A673 (cell line): ENCODE measurements at regions not wholly inside any gene's neighbourhood (a gene's known extent, or its start where the extent isn't known, plus 50 kb on each side); places are given as distances from the start of the nearest gene placed in this dataset.

Source experiments
- BruUV-seq: library from RNA; stranded (reverse); fragments of 400-500 nt; replicated peaks from 2 replicates; lab custom pipeline; 2021; lab: Mats Ljungman, UMichigan
- CTCF ChIA-PET: fragments of 300-600 bp; sonication (Branson Sonifier 250); formaldehyde crosslinking; loops from one replicate; lab custom pipeline; 2022; ENCODE audit warnings: antibody characterized with exemption; lab: Charles Lee
- POLR2A ChIA-PET: fragments of 300-600 bp; sonication (Branson Sonifier 250); formaldehyde crosslinking; loops from one replicate; lab custom pipeline; 2022; ENCODE audit warnings: antibody characterized with exemption; ENCODE audit not compliant: low non-redundant PET; lab: Charles Lee
- DNase-seq: peaks from one replicate; pipeline ENCODE4 v3.0.0-alpha.2; 2015; ENCODE audit warnings: low spot score
- H3K27ac ChIP-seq: fragments of 200-600 bp; sonication (generic); 2 replicates; pipeline ENCODE4 v1.5.1; 2016; ENCODE audit warnings: mixed run types, low read depth, mild to moderate bottlenecking, mixed read lengths, antibody characterized with exemption, low read length; ENCODE audit not compliant: poor library complexity, severe bottlenecking
- H3K27me3 ChIP-seq: fragments of 200-600 bp; sonication (generic); replicated peaks from 2 replicates; pipeline ENCODE4 v1.6.1; 2017; ENCODE audit warnings: mixed run types, low read depth, mild to moderate bottlenecking, mixed read lengths, antibody characterized with exemption, low read length; ENCODE audit not compliant: insufficient read depth, poor library complexity
- H3K36me3 ChIP-seq: fragments of 200-600 bp; sonication (generic); 2 replicates; pipeline ENCODE4 v1.6.1; 2016; ENCODE audit warnings: mixed run types, mild to moderate bottlenecking, mixed read lengths, antibody characterized with exemption, low read length; ENCODE audit not compliant: insufficient read depth, poor library complexity, severe bottlenecking
- H3K4me1 ChIP-seq: fragments of 200-600 bp; sonication (generic); 2 replicates; pipeline ENCODE4 v1.6.1; 2017; ENCODE audit warnings: mixed run types, mild to moderate bottlenecking, mixed read lengths, antibody characterized with exemption, low read length; ENCODE audit not compliant: insufficient read depth, poor library complexity, severe bottlenecking
- H3K4me3 ChIP-seq: fragments of 200-600 bp; sonication (generic); 2 replicates; pipeline ENCODE4 v1.5.1; 2016; ENCODE audit warnings: low read depth, mixed run types, mild to moderate bottlenecking, mixed read lengths, low read length; ENCODE audit not compliant: poor library complexity, severe bottlenecking
- H3K9me3 ChIP-seq: fragments of 200-600 bp; sonication (generic); 2 replicates; pipeline ENCODE4 v1.6.1; 2016; ENCODE audit warnings: mixed run types, low read depth, mild to moderate bottlenecking, mixed read lengths, antibody characterized with exemption, low read length; ENCODE audit not compliant: poor library complexity, severe bottlenecking
- CTCF ChIP-seq: fragments of 300-800, 200-600 bp; sonication (generic); conservative IDR thresholded peaks from 2 replicates; pipeline ENCODE4 v1.5.1; 2017; ENCODE audit warnings: low read depth, mild to moderate bottlenecking, antibody characterized with exemption, low read length, moderate library complexity, mixed read lengths
- EZH2 ChIP-seq: fragments of 200-600 bp; sonication (generic); IDR thresholded peaks from 2 replicates; pipeline ENCODE4 v1.6.1; 2017; ENCODE audit warnings: borderline replicate concordance, low read depth, mild to moderate bottlenecking, mixed read lengths, antibody characterized with exemption, low read length; ENCODE audit not compliant: poor library complexity, severe bottlenecking
- intact Hi-C: fragments of 100-400 bp; cut with micrococcal nuclease; formaldehyde crosslinking; loops from one replicate; pipeline ENCODE4 v1.10.0; 2022; ENCODE audit not compliant: unreplicated experiment

GRCh38 chr5:91521334-91521733 is 138.2 kb upstream of the ARRDC3 start:
- POLR2A ChIA-PET, result no interaction called here
- intact Hi-C loops, result no loop called here
- BruUV-seq, result no TSS peak

GRCh38 chr5:91514400-91514799 is 131.3 kb upstream of the ARRDC3 start:
- no peaks in the 10 kb centered on the region for H3K9me3 ChIP-seq
- no peaks in the 10 kb centered on the region for H3K27me3 ChIP-seq
- no TSS peak for BruUV-seq
- ChIA-PET CTCF (no interaction called here), POLR2A (no interaction called here)
- TF ChIP-seq EZH2 (no peak), CTCF (no peak)
- intact Hi-C loops, result no loop called here
- no peaks in the 10 kb centered on the region for H3K36me3 ChIP-seq
- no peaks in the 10 kb centered on the region for H3K4me1 ChIP-seq
- no peak for DNase-seq
- no peak overlapping the region for H3K27ac ChIP-seq
- H3K4me3 ChIP-seq, result no peak overlapping the region

More at GRCh38 chr5:91521334-91521733, 138.2 kb upstream of the ARRDC3 start:
- no peak for DNase-seq
- no peaks in the 10 kb centered on the region for H3K36me3 ChIP-seq
- no peaks in the 10 kb centered on the region for H3K4me1 ChIP-seq
- H3K27me3 ChIP-seq, result no peaks in the 10 kb centered on the region
- no peak for TF ChIP-seq EZH2
- TF ChIP-seq CTCF, result no peak
- CTCF ChIA-PET, result no interaction called here
- H3K9me3 ChIP-seq, result no peaks in the 10 kb centered on the region
- no peak overlapping the region for H3K4me3 ChIP-seq
- H3K27ac ChIP-seq, result no peak overlapping the region

GRCh38 chr5:91503321-91503720 is 120.2 kb upstream of the ARRDC3 start:
- ChIA-PET POLR2A (no interaction called here), CTCF (no interaction called here)
- H3K36me3 ChIP-seq, result no peaks in the 10 kb centered on the region
- no peak overlapping the region for H3K4me3 ChIP-seq
- DNase-seq, result no peak
- H3K4me1 ChIP-seq, result no peaks in the 10 kb centered on the region
- TF ChIP-seq CTCF (no peak), EZH2 (no peak)
- no TSS peak for BruUV-seq
- intact Hi-C loops, result loop anchor here (5.0 to 10.0 kb wide), 2 partner anchors 129 to 811 kb away; no protein-coding TSS in a partner anchor
- H3K27me3 ChIP-seq, result no peaks in the 10 kb centered on the region
- no peaks in the 10 kb centered on the region for H3K9me3 ChIP-seq
- H3K27ac ChIP-seq, result no peak overlapping the region
